ENCODE measurements at regions not wholly inside any gene's neighbourhood (a gene's known extent, or its start where the extent isn't known, plus 50 kb on each side); places are given as distances from the start of the nearest gene placed in this dataset.

DNA sequence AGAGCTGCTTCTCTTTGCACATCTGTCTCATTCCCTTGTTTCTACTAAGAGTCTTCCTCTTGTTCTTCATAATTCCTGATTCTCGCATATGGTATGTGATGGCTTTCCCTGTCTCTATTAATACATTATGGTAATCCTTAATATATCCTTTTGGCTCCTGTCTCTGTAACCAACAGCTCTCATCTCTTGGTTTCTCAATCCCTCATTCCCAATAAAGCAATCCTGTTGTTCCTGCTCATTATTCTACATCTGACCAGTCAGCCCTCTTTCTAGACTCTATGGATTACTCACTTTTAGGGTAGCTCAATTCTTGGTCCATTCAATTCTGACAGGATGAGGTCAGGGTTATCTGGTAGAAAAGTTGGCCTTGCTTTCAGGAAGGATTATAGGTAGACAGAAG, 349.9 kb downstream of the LRIG3 start:
- Histone ChIP-seq H3K4me3 (replicated peaks; ENCODE audit: insufficient read depth, low read length) (no peak overlapping the region), H3K27me3 (ENCODE audit: insufficient read depth, poor library complexity, severe bottlenecking) (no peaks in the 10 kb centered on the region), H3K27ac (replicated peaks) (no peak overlapping the region)
- TF ChIP-seq SPI1 (IDR thresholded peaks at IDR 0.05; ENCODE audit: borderline replicate concordance, low read depth) = no peak
- TF ChIP-seq, protein P1, sequence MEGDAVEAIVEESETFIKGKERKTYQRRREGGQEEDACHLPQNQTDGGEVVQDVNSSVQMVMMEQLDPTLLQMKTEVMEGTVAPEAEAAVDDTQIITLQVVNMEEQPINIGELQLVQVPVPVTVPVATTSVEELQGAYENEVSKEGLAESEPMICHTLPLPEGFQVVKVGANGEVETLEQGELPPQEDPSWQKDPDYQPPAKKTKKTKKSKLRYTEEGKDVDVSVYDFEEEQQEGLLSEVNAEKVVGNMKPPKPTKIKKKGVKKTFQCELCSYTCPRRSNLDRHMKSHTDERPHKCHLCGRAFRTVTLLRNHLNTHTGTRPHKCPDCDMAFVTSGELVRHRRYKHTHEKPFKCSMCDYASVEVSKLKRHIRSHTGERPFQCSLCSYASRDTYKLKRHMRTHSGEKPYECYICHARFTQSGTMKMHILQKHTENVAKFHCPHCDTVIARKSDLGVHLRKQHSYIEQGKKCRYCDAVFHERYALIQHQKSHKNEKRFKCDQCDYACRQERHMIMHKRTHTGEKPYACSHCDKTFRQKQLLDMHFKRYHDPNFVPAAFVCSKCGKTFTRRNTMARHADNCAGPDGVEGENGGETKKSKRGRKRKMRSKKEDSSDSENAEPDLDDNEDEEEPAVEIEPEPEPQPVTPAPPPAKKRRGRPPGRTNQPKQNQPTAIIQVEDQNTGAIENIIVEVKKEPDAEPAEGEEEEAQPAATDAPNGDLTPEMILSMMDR (IDR thresholded peaks at IDR 0.05; ENCODE audit: insufficient read depth, low read length) = no peak
- TF ChIP-seq, protein P2, sequence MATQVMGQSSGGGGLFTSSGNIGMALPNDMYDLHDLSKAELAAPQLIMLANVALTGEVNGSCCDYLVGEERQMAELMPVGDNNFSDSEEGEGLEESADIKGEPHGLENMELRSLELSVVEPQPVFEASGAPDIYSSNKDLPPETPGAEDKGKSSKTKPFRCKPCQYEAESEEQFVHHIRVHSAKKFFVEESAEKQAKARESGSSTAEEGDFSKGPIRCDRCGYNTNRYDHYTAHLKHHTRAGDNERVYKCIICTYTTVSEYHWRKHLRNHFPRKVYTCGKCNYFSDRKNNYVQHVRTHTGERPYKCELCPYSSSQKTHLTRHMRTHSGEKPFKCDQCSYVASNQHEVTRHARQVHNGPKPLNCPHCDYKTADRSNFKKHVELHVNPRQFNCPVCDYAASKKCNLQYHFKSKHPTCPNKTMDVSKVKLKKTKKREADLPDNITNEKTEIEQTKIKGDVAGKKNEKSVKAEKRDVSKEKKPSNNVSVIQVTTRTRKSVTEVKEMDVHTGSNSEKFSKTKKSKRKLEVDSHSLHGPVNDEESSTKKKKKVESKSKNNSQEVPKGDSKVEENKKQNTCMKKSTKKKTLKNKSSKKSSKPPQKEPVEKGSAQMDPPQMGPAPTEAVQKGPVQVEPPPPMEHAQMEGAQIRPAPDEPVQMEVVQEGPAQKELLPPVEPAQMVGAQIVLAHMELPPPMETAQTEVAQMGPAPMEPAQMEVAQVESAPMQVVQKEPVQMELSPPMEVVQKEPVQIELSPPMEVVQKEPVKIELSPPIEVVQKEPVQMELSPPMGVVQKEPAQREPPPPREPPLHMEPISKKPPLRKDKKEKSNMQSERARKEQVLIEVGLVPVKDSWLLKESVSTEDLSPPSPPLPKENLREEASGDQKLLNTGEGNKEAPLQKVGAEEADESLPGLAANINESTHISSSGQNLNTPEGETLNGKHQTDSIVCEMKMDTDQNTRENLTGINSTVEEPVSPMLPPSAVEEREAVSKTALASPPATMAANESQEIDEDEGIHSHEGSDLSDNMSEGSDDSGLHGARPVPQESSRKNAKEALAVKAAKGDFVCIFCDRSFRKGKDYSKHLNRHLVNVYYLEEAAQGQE (IDR thresholded peaks at IDR 0.05; ENCODE audit: insufficient replicate concordance, low read depth) = no peak
- DNase-seq (ENCODE audit: low read depth in 1 of 2, low spot score in 1 of 2) = no peak

DNA sequence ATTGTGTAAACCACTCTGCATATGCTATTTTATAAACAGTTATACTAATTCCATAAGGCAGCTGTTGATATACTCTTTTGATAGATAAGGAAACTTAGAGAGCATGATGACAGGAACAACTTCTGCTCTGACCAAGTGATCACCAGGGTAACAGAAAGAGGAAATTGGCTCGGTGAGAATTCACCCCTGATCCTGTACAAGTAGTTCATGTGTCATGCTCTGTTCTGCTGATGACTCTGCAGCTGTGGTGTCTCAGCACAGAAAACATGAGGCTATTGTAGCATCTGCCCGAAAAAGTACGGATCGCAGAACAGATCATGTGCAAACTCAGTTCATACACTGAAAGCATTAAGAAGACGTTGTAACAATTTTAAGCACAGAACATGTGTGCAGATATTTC, 345.0 kb downstream of the LRIG3 start:
- Histone ChIP-seq H3K4me3 (replicated peaks; ENCODE audit: insufficient read depth, low read length) (no peak overlapping the region), H3K27me3 (ENCODE audit: insufficient read depth, poor library complexity, severe bottlenecking) (no peaks in the 10 kb centered on the region), H3K27ac (replicated peaks) (no peak overlapping the region)
- TF ChIP-seq, protein P2 (IDR thresholded peaks at IDR 0.05; ENCODE audit: insufficient replicate concordance, low read depth) = no peak
- TF ChIP-seq GABPA (IDR thresholded peaks at IDR 0.05; ENCODE audit: low read depth) (no peak), SPI1 (IDR thresholded peaks at IDR 0.05; ENCODE audit: borderline replicate concordance, low read depth) (no peak; the same call in 1 of the 2 replicates), POLR2AphosphoS5 (IDR thresholded peaks at IDR 0.05; ENCODE audit: low read depth) (no peak)
- TF ChIP-seq, protein P1 (IDR thresholded peaks at IDR 0.05; ENCODE audit: insufficient read depth, low read length) = no peak
- DNase-seq (ENCODE audit: low read depth in 1 of 2, low spot score in 1 of 2) = peak in 1 of 2 experiments; percentile 16

DNA sequence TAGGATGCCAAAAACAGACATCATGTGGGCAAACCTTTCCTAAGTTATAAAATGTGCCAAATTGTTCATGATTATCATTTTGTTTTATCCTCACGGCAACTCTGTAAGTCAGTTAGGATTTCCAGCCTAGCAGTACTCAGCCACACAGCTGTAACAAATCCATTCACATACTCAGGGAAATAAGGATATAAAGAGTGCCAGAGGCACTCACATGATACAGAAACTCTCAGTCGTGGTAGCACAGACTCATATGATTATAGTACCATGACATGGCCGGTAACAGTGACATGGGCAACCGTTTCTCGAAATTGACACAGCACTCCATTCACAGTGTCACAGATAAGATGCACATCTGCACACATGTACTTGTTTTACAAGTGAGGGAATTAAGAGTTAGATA, 344.2 kb downstream of the LRIG3 start:
- Histone ChIP-seq H3K4me3 (replicated peaks; ENCODE audit: insufficient read depth, low read length) (no peak overlapping the region), H3K27me3 (ENCODE audit: insufficient read depth, poor library complexity, severe bottlenecking) (no peaks in the 10 kb centered on the region), H3K27ac (replicated peaks) (no peak overlapping the region)
- DNase-seq (ENCODE audit: low read depth in 1 of 2, low spot score in 1 of 2) = no peak
- TF ChIP-seq, protein P2 (IDR thresholded peaks at IDR 0.05; ENCODE audit: insufficient replicate concordance, low read depth) = no peak
- TF ChIP-seq, protein P1 (IDR thresholded peaks at IDR 0.05; ENCODE audit: insufficient read depth, low read length) = no peak
- TF ChIP-seq SPI1 (IDR thresholded peaks at IDR 0.05; ENCODE audit: borderline replicate concordance, low read depth) = no peak

Measured in HL-60 (cell line).